Inferior parietal cortex (tissue), 1 donor: ENCODE measurements at regions not wholly inside any gene's neighbourhood (a gene's known extent, or its start where the extent isn't known, plus 50 kb on each side); places are given as distances from the start of the nearest gene placed in this dataset.
"Not testable (repeated sequence)": the region's sequence is repeated elsewhere in the genome, so short reads cannot be mapped to it uniquely, and the experiment has no call there.

Experiments used
- DNase-seq: peaks from one replicate; pipeline ENCODE4 v3.0.0-alpha.2; 2016; ENCODE audit errors: extremely low spot score

- DNase-seq: no peak
Measured at GRCh38 chr11:38721586-38722315, 2123.7 kb upstream of the RAG2 start.

GRCh38 chr11:38718659-38719058 lies 2120.6 kb upstream of the RAG2 start:
- no peak for DNase-seq

GRCh38 chr11:38718049-38718448 lies 2120.0 kb upstream of the RAG2 start:
- DNase-seq: no peak

GRCh38 chr11:38711110-38711509 lies 2113.1 kb upstream of the RAG2 start:
- DNase-seq: no peak

- DNase-seq: no peak
Measured at GRCh38 chr11:38710262-38710661, 2112.2 kb upstream of the RAG2 start.

GRCh38 chr11:38700111-38700510 lies 2102.1 kb upstream of the RAG2 start:
- DNase-seq: peak; percentile 4

GRCh38 chr11:38693306-38693705 lies 2095.3 kb upstream of the RAG2 start:
- DNase-seq: no peak

- not testable (repeated sequence) for DNase-seq
Measured at GRCh38 chr11:38690211-38690610, 2092.2 kb upstream of the RAG2 start.

GRCh38 chr11:38687008-38687407 lies 2089.0 kb upstream of the RAG2 start:
- no peak for DNase-seq

- DNase-seq: no peak
Measured at GRCh38 chr11:38683484-38683883, 2085.4 kb upstream of the RAG2 start.

GRCh38 chr11:38680746-38681145 lies 2082.7 kb upstream of the RAG2 start:
- no peak for DNase-seq

GRCh38 chr11:38680166-38680565 lies 2082.1 kb upstream of the RAG2 start:
- no peak for DNase-seq

- no peak for DNase-seq
Measured at GRCh38 chr11:38672445-38672844, 2074.4 kb upstream of the RAG2 start.

- DNase-seq: no peak
Measured at GRCh38 chr11:38667359-38667758, 2069.3 kb upstream of the RAG2 start.

- no peak for DNase-seq
Measured at GRCh38 chr11:38648604-38649003, 2050.6 kb upstream of the RAG2 start.

GRCh38 chr11:38646382-38646781 lies 2048.3 kb upstream of the RAG2 start:
- DNase-seq: no peak

GRCh38 chr11:38640854-38641253 lies 2042.8 kb upstream of the RAG2 start:
- DNase-seq: no peak

- no peak for DNase-seq
Measured at GRCh38 chr11:38612701-38613100, 2014.7 kb upstream of the RAG2 start.

GRCh38 chr11:38601371-38601770 lies 2003.3 kb upstream of the RAG2 start:
- not testable (repeated sequence) for DNase-seq

GRCh38 chr11:38598418-38598817 lies 2000.4 kb upstream of the RAG2 start:
- no peak for DNase-seq

GRCh38 chr11:38595359-38596016 lies 1997.5 kb upstream of the RAG2 start:
- not testable (repeated sequence) for DNase-seq

GRCh38 chr11:38594895-38595294 lies 1996.9 kb upstream of the RAG2 start:
- no peak for DNase-seq

- DNase-seq: no peak
Measured at GRCh38 chr11:38593649-38594048, 1995.6 kb upstream of the RAG2 start.
